ENCODE measurements at regions not wholly inside any gene's neighbourhood (a gene's known extent, or its start where the extent isn't known, plus 50 kb on each side); places are given as distances from the start of the nearest gene placed in this dataset.

DNA sequence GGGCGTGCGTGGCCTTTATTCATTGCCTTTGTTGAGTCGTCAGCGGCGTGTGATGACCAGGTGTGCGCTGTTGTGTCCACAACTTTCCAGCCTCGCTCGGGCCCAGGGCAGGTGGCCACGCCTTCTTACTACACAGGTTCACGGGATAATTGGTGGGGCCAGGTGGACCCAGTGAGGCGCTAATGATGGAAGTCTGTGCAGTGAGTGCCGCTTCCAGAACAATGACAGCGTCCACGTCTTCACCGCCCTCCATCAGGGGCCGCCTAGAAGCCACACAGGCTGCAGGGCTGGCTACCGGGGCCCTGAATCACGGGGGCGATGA is 1197.3 kb downstream of the BRD1 start:
- TF ChIP-seq, protein P1, sequence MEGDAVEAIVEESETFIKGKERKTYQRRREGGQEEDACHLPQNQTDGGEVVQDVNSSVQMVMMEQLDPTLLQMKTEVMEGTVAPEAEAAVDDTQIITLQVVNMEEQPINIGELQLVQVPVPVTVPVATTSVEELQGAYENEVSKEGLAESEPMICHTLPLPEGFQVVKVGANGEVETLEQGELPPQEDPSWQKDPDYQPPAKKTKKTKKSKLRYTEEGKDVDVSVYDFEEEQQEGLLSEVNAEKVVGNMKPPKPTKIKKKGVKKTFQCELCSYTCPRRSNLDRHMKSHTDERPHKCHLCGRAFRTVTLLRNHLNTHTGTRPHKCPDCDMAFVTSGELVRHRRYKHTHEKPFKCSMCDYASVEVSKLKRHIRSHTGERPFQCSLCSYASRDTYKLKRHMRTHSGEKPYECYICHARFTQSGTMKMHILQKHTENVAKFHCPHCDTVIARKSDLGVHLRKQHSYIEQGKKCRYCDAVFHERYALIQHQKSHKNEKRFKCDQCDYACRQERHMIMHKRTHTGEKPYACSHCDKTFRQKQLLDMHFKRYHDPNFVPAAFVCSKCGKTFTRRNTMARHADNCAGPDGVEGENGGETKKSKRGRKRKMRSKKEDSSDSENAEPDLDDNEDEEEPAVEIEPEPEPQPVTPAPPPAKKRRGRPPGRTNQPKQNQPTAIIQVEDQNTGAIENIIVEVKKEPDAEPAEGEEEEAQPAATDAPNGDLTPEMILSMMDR (IDR thresholded peaks at IDR 0.05; ENCODE audit: low read depth, low read length, poor library complexity, severe bottlenecking), result no peak
- no peak for TF ChIP-seq EZH2phosphoT487 (IDR thresholded peaks at IDR 0.05; ENCODE audit: borderline replicate concordance, low read length)
